HG02885 (cell line): ENCODE measurements at regions not wholly inside any gene's neighbourhood (a gene's known extent, or its start where the extent isn't known, plus 50 kb on each side); places are given as distances from the start of the nearest gene placed in this dataset.

Experiments
- ATAC-seq: cut with Tn5 transposase; IDR thresholded peaks from one replicate; pipeline ENCODE4 v1.9.1; 2021; ENCODE audit warnings: mild to moderate bottlenecking; ENCODE audit not compliant: unreplicated experiment, poor library complexity

GRCh38 chr10:130396044-130396443, 259.9 kb downstream of the GLRX3 start:
- no peak for ATAC-seq

- ATAC-seq = no peak
Measured at GRCh38 chr10:130398090-130398994, 262.2 kb downstream of the GLRX3 start.

GRCh38 chr10:130399425-130399950, 263.3 kb downstream of the GLRX3 start:
- no peak for ATAC-seq

GRCh38 chr10:130400890-130401289, 264.7 kb downstream of the GLRX3 start:
- ATAC-seq = no peak

GRCh38 chr10:130401860-130402765, 265.9 kb downstream of the GLRX3 start:
- no peak for ATAC-seq

- ATAC-seq = no peak
Measured at GRCh38 chr10:130403153-130404075, 267.2 kb downstream of the GLRX3 start.

- no peak for ATAC-seq
Measured at GRCh38 chr10:130404476-130405055, 268.4 kb downstream of the GLRX3 start.

GRCh38 chr10:130407052-130407451, 270.9 kb downstream of the GLRX3 start:
- no peak for ATAC-seq

GRCh38 chr10:130409331-130409730, 273.1 kb downstream of the GLRX3 start:
- no peak for ATAC-seq

- ATAC-seq = no peak
Measured at GRCh38 chr10:130409931-130410330, 273.7 kb downstream of the GLRX3 start.

GRCh38 chr10:130411496-130412085, 275.4 kb downstream of the GLRX3 start:
- ATAC-seq = no peak

- no peak for ATAC-seq
Measured at GRCh38 chr10:130412317-130412716, 276.1 kb downstream of the GLRX3 start.

GRCh38 chr10:130416334-130417150, 280.4 kb downstream of the GLRX3 start:
- no peak for ATAC-seq

- no peak for ATAC-seq
Measured at GRCh38 chr10:130418731-130419130, 282.5 kb downstream of the GLRX3 start.

- ATAC-seq = no peak
Measured at GRCh38 chr10:130421909-130422308, 285.7 kb downstream of the GLRX3 start.

GRCh38 chr10:130422366-130423324, 286.5 kb downstream of the GLRX3 start:
- ATAC-seq = no peak
